GM23338 (cell line): ENCODE measurements at regions not wholly inside any gene's neighbourhood (a gene's known extent, or its start where the extent isn't known, plus 50 kb on each side); places are given as distances from the start of the nearest gene placed in this dataset.
A peak's percentile ranks its signal among the peaks of the same experiment; 100 is the strongest.

ENCODE experiments used
- ATAC-seq: fragments of 200-7000 bp; cut with Tn5 transposase; 3 replicates; pipeline ENCODE4 v1.9.1; 2020
- DNase-seq: peaks from one replicate; pipeline ENCODE4 v3.0.0-alpha.2; 2015; ENCODE audit warnings: low spot score
- H2AFZ ChIP-seq: fragments of 200-600 bp; sonication (generic); 2 replicates; pipeline ENCODE4 v1.8.0; 2016; ENCODE audit warnings: antibody characterized with exemption, mild to moderate bottlenecking, moderate library complexity
- H3F3A ChIP-seq: fragments of 200-600 bp; sonication (generic); replicated peaks from 2 replicates; pipeline ENCODE4 v1.8.0; 2017; ENCODE audit warnings: antibody characterized with exemption, mixed run types, low read depth
- H3K27ac ChIP-seq: fragments of 200-600 bp; sonication (generic); 2 replicates; pipeline ENCODE4 v1.6.1; 2016; ENCODE audit warnings: low read depth
- H3K27me3 ChIP-seq: fragments of 200-600 bp; sonication (generic); 2 replicates; pipeline ENCODE4 v1.8.0; 2016; ENCODE audit warnings: mild to moderate bottlenecking, mixed run types, moderate library complexity; ENCODE audit not compliant: insufficient read depth
- H3K36me3 ChIP-seq: fragments of 200-600 bp; sonication (generic); 2 replicates; pipeline ENCODE4 v1.8.0; 2016; ENCODE audit warnings: mild to moderate bottlenecking; ENCODE audit not compliant: insufficient read depth
- H3K4me1 ChIP-seq: fragments of 200-600 bp; sonication (generic); 2 replicates; pipeline ENCODE4 v1.8.0; 2016; ENCODE audit warnings: mild to moderate bottlenecking, moderate library complexity; ENCODE audit not compliant: insufficient read depth
- H3K4me2 ChIP-seq: fragments of 200-600 bp; sonication (generic); 2 replicates; pipeline ENCODE4 v1.7.1; 2017; ENCODE audit warnings: mixed run types
- H3K4me3 ChIP-seq: fragments of 200-600 bp; sonication (generic); 2 replicates; pipeline ENCODE4 v1.6.1; 2016; ENCODE audit warnings: mixed run types
- H3K79me2 ChIP-seq: fragments of 200-600 bp; sonication (generic); replicated peaks from 2 replicates; pipeline ENCODE4 v1.8.0; 2017; ENCODE audit warnings: mild to moderate bottlenecking; ENCODE audit not compliant: insufficient read depth
- H3K9me2 ChIP-seq: fragments of 200-600 bp; sonication (generic); 2 replicates; pipeline ENCODE4 v1.8.0; 2017; ENCODE audit not compliant: insufficient read depth
- H4K20me1 ChIP-seq: fragments of 200-600 bp; sonication (generic); replicated peaks from 2 replicates; pipeline ENCODE4 v1.8.0; 2017; ENCODE audit warnings: mild to moderate bottlenecking; ENCODE audit not compliant: insufficient read depth
- H3K27ac Mint-ChIP-seq: 2 replicates; pipeline ENCODE4 v1.8.0; 2020; ENCODE audit warnings: inconsistent platforms, mild to moderate bottlenecking, moderate library complexity, mixed read lengths
- H3K27me3 Mint-ChIP-seq: 3 replicates; pipeline ENCODE4 v1.8.0; 2022; ENCODE audit warnings: low read depth, mild to moderate bottlenecking, moderate library complexity, mixed read lengths, inconsistent platforms; ENCODE audit not compliant: insufficient read depth, poor library complexity
- H3K36me3 Mint-ChIP-seq: 3 replicates; pipeline ENCODE4 v1.8.0; 2021; ENCODE audit warnings: low read depth, mild to moderate bottlenecking, inconsistent platforms, moderate library complexity, mixed read lengths
- H3K4me1 Mint-ChIP-seq: 3 replicates; pipeline ENCODE4 v1.8.0; 2020; ENCODE audit warnings: mild to moderate bottlenecking, inconsistent platforms, mixed read lengths
- H3K4me3 Mint-ChIP-seq: 3 replicates; pipeline ENCODE4 v1.8.0; 2021; ENCODE audit warnings: moderate library complexity, mild to moderate bottlenecking, inconsistent platforms, mixed read lengths
- H3K9me3 Mint-ChIP-seq: 3 replicates; pipeline ENCODE4 v1.8.0; 2020; ENCODE audit warnings: moderate library complexity, mild to moderate bottlenecking, inconsistent platforms, mixed read lengths
- CREB1 ChIP-seq: fragments of 250-450 bp; sonication (Bioruptor Pico); IDR thresholded peaks from 2 replicates; pipeline ENCODE4 v1.5.0; 2020; ENCODE audit warnings: low read depth, mild to moderate bottlenecking, moderate library complexity
- CTCF ChIP-seq, 2 experiments: fragments of 200-600 bp in 1 of 2; sonication (generic) in 1 of 2; conservative IDR thresholded peaks; 2 replicates each; pipeline versions ENCODE4 v1.5.1 to v1.6.1; 2016 to 2017; ENCODE audit warnings: antibody characterized with exemption in 2 of 2, low read depth in 2 of 2, mild to moderate bottlenecking in 2 of 2, moderate library complexity in 1 of 2
- ETS1 ChIP-seq: IDR thresholded peaks from 2 replicates; pipeline ENCODE4 v1.6.1; 2016; ENCODE audit warnings: antibody characterized with exemption
- EZH2 ChIP-seq: fragments of 200-600 bp; sonication (generic); IDR thresholded peaks from one replicate; pipeline ENCODE4 v1.8.0; 2017; ENCODE audit warnings: antibody characterized with exemption, mild to moderate bottlenecking, low read depth; ENCODE audit not compliant: unreplicated experiment
- EZH2phosphoT487 ChIP-seq: fragments of 200-600 bp; sonication (generic); IDR thresholded peaks from one replicate; pipeline ENCODE4 v1.8.1; 2018; ENCODE audit warnings: antibody characterized with exemption; ENCODE audit not compliant: unreplicated experiment
- JUNB ChIP-seq: IDR thresholded peaks from one replicate; pipeline ENCODE4 v1.6.1; 2016; ENCODE audit warnings: antibody characterized with exemption; ENCODE audit not compliant: unreplicated experiment
- NANOG ChIP-seq: IDR thresholded peaks from 2 replicates; pipeline ENCODE4 v1.6.1; 2016; ENCODE audit warnings: antibody characterized with exemption, borderline replicate concordance
- POLR2AphosphoS5 ChIP-seq: IDR thresholded peaks from 2 replicates; pipeline ENCODE4 v1.6.1; 2016; ENCODE audit warnings: antibody characterized with exemption, low read depth
- REST ChIP-seq: IDR thresholded peaks from one replicate; pipeline ENCODE4 v1.6.1; 2018; ENCODE audit warnings: antibody characterized with exemption; ENCODE audit not compliant: unreplicated experiment
- STAT1 ChIP-seq: IDR thresholded peaks from one replicate; pipeline ENCODE4 v1.6.1; 2016; ENCODE audit warnings: antibody characterized with exemption; ENCODE audit not compliant: unreplicated experiment
- ZNF114 ChIP-seq: fragments of 250-450 bp; sonication (Bioruptor Pico); IDR thresholded peaks from 2 replicates; pipeline ENCODE4 v1.5.0; 2020; ENCODE audit warnings: mild to moderate bottlenecking, moderate library complexity
- ZNF331 ChIP-seq: fragments of 250-450 bp; sonication (Bioruptor Pico); IDR thresholded peaks from 2 replicates; pipeline ENCODE4 v1.5.0; 2020; ENCODE audit warnings: low read depth, mild to moderate bottlenecking, moderate library complexity
- ZNF462 ChIP-seq: fragments of 250-450 bp; sonication (Bioruptor Pico); IDR thresholded peaks from 2 replicates; pipeline ENCODE4 v1.5.0; 2020; ENCODE audit warnings: mild to moderate bottlenecking, moderate library complexity

GRCh38 chr1:56229186-56229585, 350.2 kb downstream of the PLPP3 start:
- Histone ChIP-seq H2AFZ (no peak overlapping the region), H3K4me1 (peaks cover 7% of the 10 kb centered on the region; the same call in 1 of the 2 replicates), H3K36me3 (no peaks in the 10 kb centered on the region), H3F3A (no peaks in the 10 kb centered on the region), H3K9me2 (peaks cover 11% of the 10 kb centered on the region), H3K4me3 (no peak overlapping the region), H3K4me2 (no peak overlapping the region), H4K20me1 (no peaks in the 10 kb centered on the region), H3K27me3 (no peaks in the 10 kb centered on the region), H3K79me2 (no peaks in the 10 kb centered on the region), H3K27ac (no peak overlapping the region)
- Mint-ChIP-seq H3K9me3 (no peaks in the 10 kb centered on the region), H3K36me3 (no peaks in the 10 kb centered on the region), H3K4me1 (peaks cover 7% of the 10 kb centered on the region), H3K27ac (no peak overlapping the region), H3K27me3 (no peaks in the 10 kb centered on the region), H3K4me3 (no peak overlapping the region)
- TF ChIP-seq NANOG (no peak), EZH2 (no peak), ETS1 (no peak), JUNB (no peak), EZH2phosphoT487 (no peak), ZNF331 (CRISPR knock-in tag) (no peak), ZNF114 (CRISPR knock-in tag) (no peak), CTCF (conservative IDR thresholded peaks at IDR 0.05; ENCODE audit: low read depth in 2 of 2) (no peak), REST (no peak), POLR2AphosphoS5 (no peak), CREB1 (CRISPR knock-in tag) (no peak), STAT1 (no peak), ZNF462 (CRISPR knock-in tag) (no peak)
- no peak for ATAC-seq
- DNase-seq = peak; percentile 48
